ENCODE measurements at regions not wholly inside any gene's neighbourhood (a gene's known extent, or its start where the extent isn't known, plus 50 kb on each side); places are given as distances from the start of the nearest gene placed in this dataset.
"Not testable (repeated sequence)": the region's sequence is repeated elsewhere in the genome, so short reads cannot be mapped to it uniquely, and the experiment has no call there.

DNA sequence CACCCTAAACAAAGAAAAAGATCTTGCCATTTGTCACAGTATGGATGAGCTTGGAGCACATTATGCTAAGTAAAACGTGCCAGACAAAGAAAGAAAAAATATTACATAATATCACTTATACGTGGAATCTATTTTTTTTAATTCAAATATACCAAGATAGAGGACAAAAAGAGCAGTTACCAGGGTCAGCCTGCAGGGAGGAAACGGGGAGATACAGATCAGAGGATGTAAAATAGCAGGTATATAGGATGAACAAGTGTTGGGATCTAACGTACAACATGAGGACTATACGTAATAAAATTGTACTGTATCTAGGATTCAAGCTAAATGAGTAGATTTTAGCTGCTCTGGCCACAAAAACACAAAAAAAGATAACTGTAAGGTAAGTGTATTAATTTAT is 247.5 kb downstream of the TMEM161B start:
- H3K36me3 ChIP-seq (ENCODE audit: insufficient read depth) = no peaks in the 10 kb centered on the region
- H3K27ac ChIP-seq = no peak overlapping the region
- no peaks in the 10 kb centered on the region for H3K27me3 ChIP-seq (ENCODE audit: insufficient read depth, low read depth)
- no peaks in the 10 kb centered on the region for H3K79me2 ChIP-seq (ENCODE audit: insufficient read depth, low read depth)
- H3K9ac ChIP-seq = no peak overlapping the region
- TF ChIP-seq, protein P1, sequence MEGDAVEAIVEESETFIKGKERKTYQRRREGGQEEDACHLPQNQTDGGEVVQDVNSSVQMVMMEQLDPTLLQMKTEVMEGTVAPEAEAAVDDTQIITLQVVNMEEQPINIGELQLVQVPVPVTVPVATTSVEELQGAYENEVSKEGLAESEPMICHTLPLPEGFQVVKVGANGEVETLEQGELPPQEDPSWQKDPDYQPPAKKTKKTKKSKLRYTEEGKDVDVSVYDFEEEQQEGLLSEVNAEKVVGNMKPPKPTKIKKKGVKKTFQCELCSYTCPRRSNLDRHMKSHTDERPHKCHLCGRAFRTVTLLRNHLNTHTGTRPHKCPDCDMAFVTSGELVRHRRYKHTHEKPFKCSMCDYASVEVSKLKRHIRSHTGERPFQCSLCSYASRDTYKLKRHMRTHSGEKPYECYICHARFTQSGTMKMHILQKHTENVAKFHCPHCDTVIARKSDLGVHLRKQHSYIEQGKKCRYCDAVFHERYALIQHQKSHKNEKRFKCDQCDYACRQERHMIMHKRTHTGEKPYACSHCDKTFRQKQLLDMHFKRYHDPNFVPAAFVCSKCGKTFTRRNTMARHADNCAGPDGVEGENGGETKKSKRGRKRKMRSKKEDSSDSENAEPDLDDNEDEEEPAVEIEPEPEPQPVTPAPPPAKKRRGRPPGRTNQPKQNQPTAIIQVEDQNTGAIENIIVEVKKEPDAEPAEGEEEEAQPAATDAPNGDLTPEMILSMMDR (conservative IDR thresholded peaks at IDR 0.05; ENCODE audit: low read depth, low read length) = no peak
- no peaks in the 10 kb centered on the region for H3K4me1 ChIP-seq (ENCODE audit: low read depth, poor library complexity, severe bottlenecking)
- no peak overlapping the region for H2AFZ ChIP-seq (ENCODE audit: low read depth)
- no peak overlapping the region for H3K4me3 ChIP-seq (IDR thresholded peaks at IDR 0.05; ENCODE audit: insufficient read depth, low read depth, low read length)
- no peaks in the 10 kb centered on the region for H4K20me1 ChIP-seq (ENCODE audit: insufficient read depth)
- H3K4me2 ChIP-seq = no peak overlapping the region

- not testable (repeated sequence) for H3K9ac ChIP-seq; H3K27me3 ChIP-seq (ENCODE audit: insufficient read depth, low read depth); H3K79me2 ChIP-seq (ENCODE audit: insufficient read depth, low read depth); H3K36me3 ChIP-seq (ENCODE audit: insufficient read depth); H3K4me3 ChIP-seq (IDR thresholded peaks at IDR 0.05; ENCODE audit: insufficient read depth, low read depth, low read length); H2AFZ ChIP-seq (ENCODE audit: low read depth); H3K4me2 ChIP-seq; H3K4me1 ChIP-seq (ENCODE audit: low read depth, poor library complexity, severe bottlenecking); H3K27ac ChIP-seq; H4K20me1 ChIP-seq (ENCODE audit: insufficient read depth)
Measured at GRCh38 chr5:88014984-88015383, 253.7 kb downstream of the TMEM161B start.

GRCh38 chr5:88000877-88001276 is 267.8 kb downstream of the TMEM161B start:
- Histone ChIP-seq H3K79me2 (ENCODE audit: insufficient read depth, low read depth) (no peaks in the 10 kb centered on the region), H3K27ac (no peak overlapping the region), H3K4me1 (ENCODE audit: low read depth, poor library complexity, severe bottlenecking) (no peaks in the 10 kb centered on the region), H3K9ac (no peak overlapping the region), H3K27me3 (ENCODE audit: insufficient read depth, low read depth) (no peaks in the 10 kb centered on the region), H3K36me3 (ENCODE audit: insufficient read depth) (no peaks in the 10 kb centered on the region), H3K4me3 (IDR thresholded peaks at IDR 0.05; ENCODE audit: insufficient read depth, low read depth, low read length) (no peak overlapping the region), H2AFZ (ENCODE audit: low read depth) (no peak overlapping the region), H4K20me1 (ENCODE audit: insufficient read depth) (no peaks in the 10 kb centered on the region), H3K4me2 (no peak overlapping the region)
- TF ChIP-seq, protein P1 (conservative IDR thresholded peaks at IDR 0.05; ENCODE audit: low read depth, low read length) = no peak

DNA sequence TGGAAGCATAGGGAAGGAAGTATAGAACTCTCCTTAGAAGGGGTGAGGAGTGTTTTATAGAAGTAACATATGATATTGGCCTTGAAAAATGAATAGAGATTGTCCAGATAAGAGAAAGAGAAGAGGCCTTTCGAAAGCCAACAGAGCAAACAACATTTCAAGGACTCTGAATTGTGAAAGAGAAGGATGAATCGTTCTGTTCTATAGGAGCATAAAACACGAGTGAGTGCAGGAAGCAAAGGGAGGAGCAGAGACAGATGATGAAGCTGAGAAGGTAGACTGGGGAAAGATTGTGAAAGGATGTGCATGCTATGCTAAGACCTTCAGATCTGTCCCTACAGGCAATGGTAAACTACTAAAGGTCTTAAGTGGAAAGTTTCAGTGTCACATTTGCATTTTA is 271.0 kb downstream of the TMEM161B start:
- Histone ChIP-seq H3K4me1 (ENCODE audit: low read depth, poor library complexity, severe bottlenecking) (no peaks in the 10 kb centered on the region), H3K36me3 (ENCODE audit: insufficient read depth) (no peaks in the 10 kb centered on the region), H3K27ac (no peak overlapping the region), H4K20me1 (ENCODE audit: insufficient read depth) (no peaks in the 10 kb centered on the region), H3K27me3 (ENCODE audit: insufficient read depth, low read depth) (no peaks in the 10 kb centered on the region), H3K4me2 (no peak overlapping the region), H2AFZ (ENCODE audit: low read depth) (no peak overlapping the region), H3K9ac (no peak overlapping the region), H3K79me2 (ENCODE audit: insufficient read depth, low read depth) (no peaks in the 10 kb centered on the region), H3K4me3 (IDR thresholded peaks at IDR 0.05; ENCODE audit: insufficient read depth, low read depth, low read length) (no peak overlapping the region)
- TF ChIP-seq, protein P1 (conservative IDR thresholded peaks at IDR 0.05; ENCODE audit: low read depth, low read length) = no peak

DNA sequence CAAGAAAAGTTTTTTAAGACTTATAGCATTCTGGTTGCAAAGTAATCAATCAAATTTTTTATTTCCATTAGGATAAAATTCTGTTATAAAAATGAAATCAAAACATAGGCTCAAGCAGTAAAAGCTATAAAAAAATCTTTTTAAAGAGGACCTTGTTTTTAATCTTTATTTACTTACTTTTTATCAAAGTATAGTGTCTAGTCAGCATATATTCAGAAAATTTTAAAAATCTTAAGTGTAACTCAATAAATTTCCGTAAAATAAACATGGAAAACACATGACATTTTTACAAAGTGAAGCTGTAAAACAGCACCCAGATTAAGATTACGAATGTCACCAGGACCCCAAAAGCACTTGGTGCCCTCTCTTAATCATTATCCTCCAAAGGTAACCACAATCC is 302.4 kb downstream of the TMEM161B start:
- no peak overlapping the region for H3K4me2 ChIP-seq
- no peaks in the 10 kb centered on the region for H3K36me3 ChIP-seq (ENCODE audit: insufficient read depth)
- no peaks in the 10 kb centered on the region for H3K79me2 ChIP-seq (ENCODE audit: insufficient read depth, low read depth)
- no peaks in the 10 kb centered on the region for H3K4me1 ChIP-seq (ENCODE audit: low read depth, poor library complexity, severe bottlenecking)
- H3K9ac ChIP-seq = no peak overlapping the region
- no peaks in the 10 kb centered on the region for H4K20me1 ChIP-seq (ENCODE audit: insufficient read depth)
- H2AFZ ChIP-seq (ENCODE audit: low read depth) = no peak overlapping the region
- H3K4me3 ChIP-seq (IDR thresholded peaks at IDR 0.05; ENCODE audit: insufficient read depth, low read depth, low read length) = no peak overlapping the region
- H3K27ac ChIP-seq = no peak overlapping the region
- no peaks in the 10 kb centered on the region for H3K27me3 ChIP-seq (ENCODE audit: insufficient read depth, low read depth)
- TF ChIP-seq, protein P1 (conservative IDR thresholded peaks at IDR 0.05; ENCODE audit: low read depth, low read length) = no peak
